Neural progenitor cell (in vitro differentiated cells): ENCODE measurements at regions not wholly inside any gene's neighbourhood (a gene's known extent, or its start where the extent isn't known, plus 50 kb on each side); places are given as distances from the start of the nearest gene placed in this dataset.

Experiments
- CTCF ChIP-seq: fragments of 200-600 bp; sonication (generic); IDR thresholded peaks from 2 replicates; pipeline ENCODE4 v1.5.1; 2017; ENCODE audit warnings: antibody characterized with exemption, mild to moderate bottlenecking
- EZH2 ChIP-seq: fragments of 200-600 bp; sonication (generic); IDR thresholded peaks from 2 replicates; pipeline ENCODE4 v1.6.1; 2017; ENCODE audit warnings: antibody characterized with exemption, mild to moderate bottlenecking, moderate library complexity

GRCh38 chr2:144914622-144915318 is 394.9 kb upstream of the ZEB2 start:
- TF ChIP-seq CTCF (no peak), EZH2 (no peak)
